ENCODE measurements at regions not wholly inside any gene's neighbourhood (a gene's known extent, or its start where the extent isn't known, plus 50 kb on each side); places are given as distances from the start of the nearest gene placed in this dataset.

- TF ChIP-seq, protein P1, sequence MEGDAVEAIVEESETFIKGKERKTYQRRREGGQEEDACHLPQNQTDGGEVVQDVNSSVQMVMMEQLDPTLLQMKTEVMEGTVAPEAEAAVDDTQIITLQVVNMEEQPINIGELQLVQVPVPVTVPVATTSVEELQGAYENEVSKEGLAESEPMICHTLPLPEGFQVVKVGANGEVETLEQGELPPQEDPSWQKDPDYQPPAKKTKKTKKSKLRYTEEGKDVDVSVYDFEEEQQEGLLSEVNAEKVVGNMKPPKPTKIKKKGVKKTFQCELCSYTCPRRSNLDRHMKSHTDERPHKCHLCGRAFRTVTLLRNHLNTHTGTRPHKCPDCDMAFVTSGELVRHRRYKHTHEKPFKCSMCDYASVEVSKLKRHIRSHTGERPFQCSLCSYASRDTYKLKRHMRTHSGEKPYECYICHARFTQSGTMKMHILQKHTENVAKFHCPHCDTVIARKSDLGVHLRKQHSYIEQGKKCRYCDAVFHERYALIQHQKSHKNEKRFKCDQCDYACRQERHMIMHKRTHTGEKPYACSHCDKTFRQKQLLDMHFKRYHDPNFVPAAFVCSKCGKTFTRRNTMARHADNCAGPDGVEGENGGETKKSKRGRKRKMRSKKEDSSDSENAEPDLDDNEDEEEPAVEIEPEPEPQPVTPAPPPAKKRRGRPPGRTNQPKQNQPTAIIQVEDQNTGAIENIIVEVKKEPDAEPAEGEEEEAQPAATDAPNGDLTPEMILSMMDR (IDR thresholded peaks at IDR 0.05), result no peak
- TF ChIP-seq POLR2A (IDR thresholded peaks at IDR 0.05), result no peak
These were observed 249.8 kb downstream of the PTEN start for GRCh38 chr10:88113232-88113631.
